ENCODE measurements at regions not wholly inside any gene's neighbourhood (a gene's known extent, or its start where the extent isn't known, plus 50 kb on each side); places are given as distances from the start of the nearest gene placed in this dataset.

DNA sequence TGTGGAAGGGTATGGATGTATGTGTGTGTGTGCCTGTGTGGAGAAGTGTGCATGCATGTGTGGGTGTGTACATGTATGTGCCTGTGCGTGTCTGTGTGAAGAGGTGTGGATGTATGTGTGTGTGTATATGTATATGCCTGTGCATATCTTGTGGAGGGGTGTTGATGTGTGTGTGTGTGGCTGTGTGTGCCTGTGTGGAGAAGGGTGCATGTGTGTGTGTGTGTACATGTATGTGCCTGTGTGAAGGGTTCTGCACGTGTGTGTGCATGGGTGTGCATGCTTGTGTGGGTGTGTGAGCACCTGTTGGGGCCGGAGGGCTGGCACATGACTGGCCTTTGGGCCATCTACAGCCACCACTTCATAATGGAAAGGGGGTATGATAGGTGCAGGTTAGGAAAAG is 291.4 kb downstream of the IRX2 start:
- no peak overlapping the region for H3K27ac ChIP-seq
- intact Hi-C loops (cut with DNase I; ENCODE audit: low total_unique reads): no loop called here

DNA sequence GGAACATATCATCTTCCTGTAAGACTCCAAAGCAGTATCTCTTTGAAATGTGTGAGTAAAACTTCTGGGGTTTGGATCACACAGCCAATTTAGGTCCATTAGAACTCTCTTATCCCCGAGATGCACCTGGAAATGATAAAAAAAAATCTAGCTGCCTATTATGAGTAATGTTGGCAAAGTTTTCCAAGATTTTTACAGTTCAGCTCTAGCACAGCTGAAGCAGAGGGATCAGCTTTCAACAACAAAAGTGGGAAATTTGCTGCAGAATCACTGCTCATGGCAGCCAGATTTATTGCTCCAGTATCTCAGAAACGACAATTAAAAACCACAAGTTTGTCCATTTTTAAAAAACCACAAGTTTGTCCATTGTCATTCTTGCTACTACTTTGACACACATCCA is 292.2 kb downstream of the IRX2 start:
- H3K4me1 ChIP-seq: no peaks in the 10 kb centered on the region
- no peaks in the 10 kb centered on the region for H3K36me3 ChIP-seq
- 20 to 36% (median 29%) methylated on average over 2 of the region's 2 CpGs for WGBS, 5 donors
- no peak overlapping the region for H3K27ac ChIP-seq
- H3K27me3 ChIP-seq (replicated peaks in 1 of 7): no peaks in the 10 kb centered on the region
- TF ChIP-seq POLR2AphosphoS5 (IDR thresholded peaks at IDR 0.05) (no peak), POLR2A (IDR thresholded peaks at IDR 0.05) (no peak)
- TF ChIP-seq, protein P1, sequence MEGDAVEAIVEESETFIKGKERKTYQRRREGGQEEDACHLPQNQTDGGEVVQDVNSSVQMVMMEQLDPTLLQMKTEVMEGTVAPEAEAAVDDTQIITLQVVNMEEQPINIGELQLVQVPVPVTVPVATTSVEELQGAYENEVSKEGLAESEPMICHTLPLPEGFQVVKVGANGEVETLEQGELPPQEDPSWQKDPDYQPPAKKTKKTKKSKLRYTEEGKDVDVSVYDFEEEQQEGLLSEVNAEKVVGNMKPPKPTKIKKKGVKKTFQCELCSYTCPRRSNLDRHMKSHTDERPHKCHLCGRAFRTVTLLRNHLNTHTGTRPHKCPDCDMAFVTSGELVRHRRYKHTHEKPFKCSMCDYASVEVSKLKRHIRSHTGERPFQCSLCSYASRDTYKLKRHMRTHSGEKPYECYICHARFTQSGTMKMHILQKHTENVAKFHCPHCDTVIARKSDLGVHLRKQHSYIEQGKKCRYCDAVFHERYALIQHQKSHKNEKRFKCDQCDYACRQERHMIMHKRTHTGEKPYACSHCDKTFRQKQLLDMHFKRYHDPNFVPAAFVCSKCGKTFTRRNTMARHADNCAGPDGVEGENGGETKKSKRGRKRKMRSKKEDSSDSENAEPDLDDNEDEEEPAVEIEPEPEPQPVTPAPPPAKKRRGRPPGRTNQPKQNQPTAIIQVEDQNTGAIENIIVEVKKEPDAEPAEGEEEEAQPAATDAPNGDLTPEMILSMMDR (IDR thresholded peaks at IDR 0.05 in 8 of 11, conservative IDR thresholded peaks at IDR 0.05 in 3 of 11): no peak
- H3K9me3 ChIP-seq: peaks cover 0 to 3% (median 0%) of the 10 kb centered on the region in 8 donors
- H3K4me3 ChIP-seq: no peak overlapping the region
- no peak for DNase-seq
- intact Hi-C loops (cut with DNase I; ENCODE audit: low total_unique reads): no loop called here

More for the DNA sequence above, 291.4 kb downstream of the IRX2 start:
- no peak for TF ChIP-seq POLR2AphosphoS5 (IDR thresholded peaks at IDR 0.05)
- TF ChIP-seq, protein P1 (IDR thresholded peaks at IDR 0.05 in 8 of 11, conservative IDR thresholded peaks at IDR 0.05 in 3 of 11): no peak
- no peak for TF ChIP-seq POLR2A (IDR thresholded peaks at IDR 0.05)
- H3K36me3 ChIP-seq: no peaks in the 10 kb centered on the region
- H3K9me3 ChIP-seq: peaks cover 0 to 6% (median 0%) of the 10 kb centered on the region in 8 donors
- H3K4me1 ChIP-seq: no peaks in the 10 kb centered on the region
- H3K27me3 ChIP-seq (replicated peaks in 1 of 7): no peaks in the 10 kb centered on the region
- DNase-seq: no peak
- 67 to 83% (median 82%) methylated on average over 3 of the region's 3 CpGs for WGBS, 5 donors
- H3K4me3 ChIP-seq: no peak overlapping the region

DNA sequence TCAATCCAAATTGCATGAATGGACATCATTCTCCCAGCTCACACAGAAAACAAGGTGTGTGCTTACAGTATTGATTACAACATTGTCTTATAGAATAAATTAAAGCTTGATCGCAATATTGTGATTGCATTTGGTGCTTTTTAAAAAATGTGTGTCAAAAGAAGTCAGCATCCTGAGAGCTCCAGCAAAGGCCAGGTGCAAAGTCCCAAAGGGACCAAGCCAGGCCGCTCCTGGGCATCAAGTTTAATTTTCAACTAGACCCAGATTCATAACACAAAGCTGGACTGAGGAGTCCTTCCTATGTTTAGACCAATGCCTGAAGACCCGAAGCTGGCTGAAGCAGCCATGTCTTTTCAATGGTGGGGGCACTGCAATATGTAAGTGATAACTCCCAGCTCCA is 295.6 kb downstream of the IRX2 start:
- TF ChIP-seq POLR2AphosphoS5 (IDR thresholded peaks at IDR 0.05) (no peak), POLR2A (IDR thresholded peaks at IDR 0.05) (no peak)
- TF ChIP-seq, protein P1 (IDR thresholded peaks at IDR 0.05 in 8 of 11, conservative IDR thresholded peaks at IDR 0.05 in 3 of 11): no peak
- no peak overlapping the region for H3K27ac ChIP-seq
- no peaks in the 10 kb centered on the region for H3K9me3 ChIP-seq
- H3K4me1 ChIP-seq: no peaks in the 10 kb centered on the region
- WGBS, 5 donors: 82 to 89% (median 85%) methylated on average over 3 of the region's 3 CpGs
- H3K27me3 ChIP-seq (replicated peaks in 1 of 7): no peaks in the 10 kb centered on the region
- intact Hi-C loops (cut with DNase I; ENCODE audit: low total_unique reads): no loop called here
- DNase-seq: no peak
- H3K4me3 ChIP-seq: no peak overlapping the region
- H3K36me3 ChIP-seq: no peaks in the 10 kb centered on the region

DNA sequence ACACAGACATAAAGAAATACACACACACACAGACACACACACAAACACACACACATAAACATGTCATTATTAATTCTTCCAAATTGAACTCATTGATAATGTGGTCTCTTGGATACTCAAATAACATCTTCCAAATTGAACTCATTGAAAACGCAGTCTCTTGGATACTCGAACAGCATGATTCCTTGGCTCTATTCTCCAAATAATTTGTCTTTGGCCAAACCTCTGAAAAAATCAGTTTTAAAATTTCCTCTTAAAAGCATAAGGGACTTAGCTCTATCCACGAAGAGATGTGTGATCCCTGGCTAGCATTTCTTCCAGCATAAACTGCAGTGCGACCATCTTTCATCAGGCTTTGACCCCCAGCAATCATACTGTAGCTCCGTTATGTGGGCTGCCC is 296.6 kb downstream of the IRX2 start:
- Histone ChIP-seq H3K27me3 (replicated peaks in 1 of 7) (no peaks in the 10 kb centered on the region), H3K27ac (no peak overlapping the region), H3K4me1 (no peaks in the 10 kb centered on the region), H3K4me3 (no peak overlapping the region), H3K9me3 (no peaks in the 10 kb centered on the region), H3K36me3 (no peaks in the 10 kb centered on the region)
- DNase-seq: no peak
- WGBS, 5 donors: 78 to 88% (median 86%) methylated on average over 5 of the region's 5 CpGs
- TF ChIP-seq, protein P1 (IDR thresholded peaks at IDR 0.05 in 8 of 11, conservative IDR thresholded peaks at IDR 0.05 in 3 of 11): no peak
- TF ChIP-seq POLR2AphosphoS5 (IDR thresholded peaks at IDR 0.05): no peak
- no peak for TF ChIP-seq POLR2A (IDR thresholded peaks at IDR 0.05)
- intact Hi-C loops (cut with DNase I; ENCODE audit: low total_unique reads): no loop called here

Measured in spleen (tissue), 11 donors.